PC-9 (cell line): ENCODE measurements at regions not wholly inside any gene's neighbourhood (a gene's known extent, or its start where the extent isn't known, plus 50 kb on each side); places are given as distances from the start of the nearest gene placed in this dataset.

Experiments used
- BruUV-seq: library from RNA; stranded (reverse); fragments of 400-500 nt; replicated peaks from 2 replicates; lab custom pipeline; 2021; lab: Mats Ljungman, UMichigan
- CTCF ChIA-PET: fragments of 300-600 bp; sonication (Branson Sonifier 250); formaldehyde crosslinking; loops from one replicate; lab custom pipeline; 2022; ENCODE audit warnings: antibody characterized with exemption; lab: Charles Lee
- POLR2A ChIA-PET: fragments of 300-600 bp; sonication (Branson Sonifier 250); formaldehyde crosslinking; loops from one replicate; lab custom pipeline; 2022; ENCODE audit warnings: antibody characterized with exemption; ENCODE audit not compliant: unreplicated experiment; lab: Charles Lee
- DNase-seq, 2 experiments: peaks; one replicate each; pipeline versions ENCODE4 v3.0.0 to v3.0.0-alpha.2; 2015 to 2022; ENCODE audit warnings: mixed read lengths in 1 of 2
- H2AFZ ChIP-seq: fragments of 200-600 bp; sonication (generic); 2 replicates; pipeline ENCODE4 v1.8.1; 2017; ENCODE audit warnings: antibody characterized with exemption
- H3F3A ChIP-seq: fragments of 200-600 bp; sonication (generic); 2 replicates; pipeline ENCODE4 v1.8.1; 2017; ENCODE audit warnings: antibody characterized with exemption, mild to moderate bottlenecking, low read depth; ENCODE audit not compliant: insufficient read depth
- H3K27ac ChIP-seq: fragments of 200-600 bp; sonication (generic); 2 replicates; pipeline ENCODE4 v1.6.1; 2016; ENCODE audit warnings: mixed run types
- H3K27me3 ChIP-seq: fragments of 200-600 bp; sonication (generic); 2 replicates; pipeline ENCODE4 v1.6.1; 2016; ENCODE audit warnings: low read depth, mixed run types; ENCODE audit not compliant: insufficient read depth
- H3K36me3 ChIP-seq: fragments of 200-600 bp; sonication (generic); 2 replicates; pipeline ENCODE4 v1.6.1; 2016; ENCODE audit warnings: low read depth, mixed run types
- H3K4me1 ChIP-seq: fragments of 200-600 bp; sonication (generic); replicated peaks from 2 replicates; pipeline ENCODE4 v1.6.1; 2016; ENCODE audit warnings: mixed run types; ENCODE audit not compliant: insufficient read depth
- H3K4me2 ChIP-seq: fragments of 200-600 bp; sonication (generic); 2 replicates; pipeline ENCODE4 v1.6.1; 2017; ENCODE audit warnings: mixed run types
- H3K4me3 ChIP-seq: fragments of 200-600 bp; sonication (generic); 2 replicates; pipeline ENCODE4 v1.6.1; 2016; ENCODE audit warnings: mixed run types
- H3K79me2 ChIP-seq: fragments of 200-600 bp; sonication (generic); 2 replicates; pipeline ENCODE4 v1.6.1; 2017; ENCODE audit warnings: low read depth, mixed run types
- H3K9me2 ChIP-seq: fragments of 200-600 bp; sonication (generic); 2 replicates; pipeline ENCODE4 v1.8.1; 2017; ENCODE audit warnings: mild to moderate bottlenecking; ENCODE audit not compliant: insufficient read depth
- H3K9me3 ChIP-seq: fragments of 200-600 bp; sonication (generic); 2 replicates; pipeline ENCODE4 v1.8.1; 2016; ENCODE audit warnings: low read depth; ENCODE audit not compliant: insufficient read depth
- H4K20me1 ChIP-seq: fragments of 200-600 bp; sonication (generic); 2 replicates; pipeline ENCODE4 v1.8.1; 2017; ENCODE audit not compliant: insufficient read depth
- EZH2 ChIP-seq: fragments of 200-600 bp; sonication (generic); IDR thresholded peaks from 2 replicates; pipeline ENCODE4 v1.8.0; 2017; ENCODE audit warnings: antibody characterized with exemption, low read depth
- intact Hi-C: fragments of 100-400 bp; cut with micrococcal nuclease; formaldehyde crosslinking; loops from one replicate; pipeline ENCODE4 v1.10.0; 2022; ENCODE audit not compliant: unreplicated experiment
- TF ChIP-seq, protein P1 (sequence below): fragments of 200-600 bp; sonication (generic); conservative IDR thresholded peaks from 2 replicates; pipeline ENCODE4 v1.6.1; 2017; ENCODE audit warnings: mixed run types, antibody characterized with exemption, mild to moderate bottlenecking, moderate library complexity

DNA sequence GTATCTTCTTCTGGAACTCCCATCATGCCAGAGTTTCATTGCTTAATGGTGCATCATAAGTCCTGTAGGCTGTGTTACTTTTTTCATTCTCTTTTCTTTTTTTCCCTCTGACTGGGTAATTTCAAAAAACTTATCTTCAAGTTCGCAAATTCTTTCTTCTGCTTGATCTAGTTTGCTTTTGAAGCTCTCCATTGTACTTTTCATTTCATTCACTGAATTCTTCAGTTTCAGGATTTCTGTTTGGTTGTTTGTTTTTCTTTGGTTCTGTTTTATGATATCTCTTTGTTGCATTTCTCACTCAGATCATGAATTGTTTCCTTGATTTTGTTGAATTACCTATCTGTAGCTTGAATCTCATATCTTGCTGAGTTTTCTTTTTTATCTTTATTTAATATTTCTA lies 83.3 kb upstream of the PRMT8 start:
- H3K9me3 ChIP-seq = peaks cover 4% of the 10 kb centered on the region
- BruUV-seq = no TSS peak
- no peaks in the 10 kb centered on the region for H4K20me1 ChIP-seq
- no peaks in the 10 kb centered on the region for H3K4me1 ChIP-seq
- no peak overlapping the region for H2AFZ ChIP-seq
- no peaks in the 10 kb centered on the region for H3K9me2 ChIP-seq
- H3K36me3 ChIP-seq = no peaks in the 10 kb centered on the region
- H3F3A ChIP-seq = no peaks in the 10 kb centered on the region
- H3K4me3 ChIP-seq = no peak overlapping the region
- H3K79me2 ChIP-seq = no peaks in the 10 kb centered on the region
- H3K4me2 ChIP-seq = no peak overlapping the region
- intact Hi-C loops = no loop called here
- ChIA-PET CTCF (no interaction called here), POLR2A (interaction anchor here (0.8 kb wide), 1 partner anchor 17 kb away, joined by 9 read pairs; no protein-coding TSS in a partner anchor)
- TF ChIP-seq, protein P1, sequence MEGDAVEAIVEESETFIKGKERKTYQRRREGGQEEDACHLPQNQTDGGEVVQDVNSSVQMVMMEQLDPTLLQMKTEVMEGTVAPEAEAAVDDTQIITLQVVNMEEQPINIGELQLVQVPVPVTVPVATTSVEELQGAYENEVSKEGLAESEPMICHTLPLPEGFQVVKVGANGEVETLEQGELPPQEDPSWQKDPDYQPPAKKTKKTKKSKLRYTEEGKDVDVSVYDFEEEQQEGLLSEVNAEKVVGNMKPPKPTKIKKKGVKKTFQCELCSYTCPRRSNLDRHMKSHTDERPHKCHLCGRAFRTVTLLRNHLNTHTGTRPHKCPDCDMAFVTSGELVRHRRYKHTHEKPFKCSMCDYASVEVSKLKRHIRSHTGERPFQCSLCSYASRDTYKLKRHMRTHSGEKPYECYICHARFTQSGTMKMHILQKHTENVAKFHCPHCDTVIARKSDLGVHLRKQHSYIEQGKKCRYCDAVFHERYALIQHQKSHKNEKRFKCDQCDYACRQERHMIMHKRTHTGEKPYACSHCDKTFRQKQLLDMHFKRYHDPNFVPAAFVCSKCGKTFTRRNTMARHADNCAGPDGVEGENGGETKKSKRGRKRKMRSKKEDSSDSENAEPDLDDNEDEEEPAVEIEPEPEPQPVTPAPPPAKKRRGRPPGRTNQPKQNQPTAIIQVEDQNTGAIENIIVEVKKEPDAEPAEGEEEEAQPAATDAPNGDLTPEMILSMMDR = no peak
- no peak for TF ChIP-seq EZH2
- DNase-seq = no peak
- peaks cover 32% of the 10 kb centered on the region for H3K27me3 ChIP-seq
- no peak overlapping the region for H3K27ac ChIP-seq

GRCh38 chr12:3409662-3410061 lies 81.3 kb upstream of the PRMT8 start:
- Histone ChIP-seq H3F3A (no peaks in the 10 kb centered on the region), H3K27me3 (peaks cover 49% of the 10 kb centered on the region), H3K27ac (no peak overlapping the region), H3K9me2 (no peaks in the 10 kb centered on the region), H4K20me1 (no peaks in the 10 kb centered on the region), H3K4me3 (no peak overlapping the region), H3K36me3 (no peaks in the 10 kb centered on the region), H3K4me1 (no peaks in the 10 kb centered on the region), H2AFZ (no peak overlapping the region), H3K79me2 (no peaks in the 10 kb centered on the region), H3K4me2 (no peak overlapping the region), H3K9me3 (peaks cover 4% of the 10 kb centered on the region)
- no peak for DNase-seq
- TF ChIP-seq EZH2 = no peak
- TF ChIP-seq, protein P1 = no peak
- ChIA-PET CTCF (no interaction called here), POLR2A (interaction anchor here (0.6 kb wide), 1 partner anchor 95 kb away, joined by 4 read pairs; no protein-coding TSS in a partner anchor)
- intact Hi-C loops = no loop called here
- BruUV-seq = no TSS peak

GRCh38 chr12:3416159-3416558 lies 74.8 kb upstream of the PRMT8 start:
- H3K9me2 ChIP-seq = no peaks in the 10 kb centered on the region
- no peaks in the 10 kb centered on the region for H3K4me1 ChIP-seq
- H3K4me2 ChIP-seq = no peak overlapping the region
- peaks cover 90% of the 10 kb centered on the region for H3K27me3 ChIP-seq
- no peak overlapping the region for H3K27ac ChIP-seq
- no peak overlapping the region for H3K4me3 ChIP-seq
- CTCF ChIA-PET = interaction anchor here (0.6 kb wide), 1 partner anchor 861 kb away, joined by 4 read pairs; no protein-coding TSS in a partner anchor
- intact Hi-C loops = no loop called here
- no peaks in the 10 kb centered on the region for H3K9me3 ChIP-seq
- no TSS peak for BruUV-seq
- TF ChIP-seq EZH2 = no peak
- TF ChIP-seq, protein P1 = no peak
- H4K20me1 ChIP-seq = no peaks in the 10 kb centered on the region
- no peak overlapping the region for H2AFZ ChIP-seq
- no peaks in the 10 kb centered on the region for H3K79me2 ChIP-seq
- POLR2A ChIA-PET = no interaction called here
- no peaks in the 10 kb centered on the region for H3F3A ChIP-seq
- DNase-seq = no peak
- H3K36me3 ChIP-seq = no peaks in the 10 kb centered on the region
